Right lobe of liver (tissue), 4 donors: ENCODE measurements at regions not wholly inside any gene's neighbourhood (a gene's known extent, or its start where the extent isn't known, plus 50 kb on each side); places are given as distances from the start of the nearest gene placed in this dataset.

ENCODE experiments used
- POLR2A ChIP-seq: fragments of 450-650 bp; IDR thresholded peaks from one replicate; pipeline ENCODE4 v1.6.1; 2017; ENCODE audit warnings: antibody characterized with exemption, mild to moderate bottlenecking
- TF ChIP-seq, protein P1 (sequence below), 4 donors: fragments of 200-600 bp in 3 of 4; fragments of 450-650 bp in 1 of 4; IDR thresholded peaks; one replicate each; pipeline versions ENCODE4 v1.5.1 to v1.8.0; 2016 to 2022; ENCODE audit warnings: antibody characterized with exemption in 4 of 4, mild to moderate bottlenecking in 2 of 4
- donor health status: DM: no; HTN: no; CAD: no.
- donor health status: DM: no; HTN: no; CAD: no.
- donor health status: DM: no; HTN: yes; CAD: no.

DNA sequence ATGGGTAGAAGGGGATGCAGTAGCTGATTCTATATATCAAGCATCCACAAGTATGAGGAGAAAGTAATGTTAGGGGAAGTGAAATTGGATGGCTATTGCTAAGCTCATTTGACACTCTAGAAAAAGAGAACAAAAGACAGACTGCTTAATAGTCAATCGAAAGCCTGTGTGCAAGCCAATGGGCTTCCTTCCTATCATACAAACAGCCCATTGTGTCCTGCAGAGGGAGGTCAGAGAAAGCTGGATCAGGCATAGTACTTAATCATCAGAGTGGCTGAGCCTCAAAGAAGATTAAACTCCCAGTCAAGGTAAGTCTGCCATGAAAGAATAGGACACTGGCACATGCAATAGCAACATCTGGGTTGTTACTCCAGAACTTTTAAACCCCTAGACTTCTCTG, 50.9 kb upstream of the PGR start:
- no peak for TF ChIP-seq POLR2A
- TF ChIP-seq, protein P1, sequence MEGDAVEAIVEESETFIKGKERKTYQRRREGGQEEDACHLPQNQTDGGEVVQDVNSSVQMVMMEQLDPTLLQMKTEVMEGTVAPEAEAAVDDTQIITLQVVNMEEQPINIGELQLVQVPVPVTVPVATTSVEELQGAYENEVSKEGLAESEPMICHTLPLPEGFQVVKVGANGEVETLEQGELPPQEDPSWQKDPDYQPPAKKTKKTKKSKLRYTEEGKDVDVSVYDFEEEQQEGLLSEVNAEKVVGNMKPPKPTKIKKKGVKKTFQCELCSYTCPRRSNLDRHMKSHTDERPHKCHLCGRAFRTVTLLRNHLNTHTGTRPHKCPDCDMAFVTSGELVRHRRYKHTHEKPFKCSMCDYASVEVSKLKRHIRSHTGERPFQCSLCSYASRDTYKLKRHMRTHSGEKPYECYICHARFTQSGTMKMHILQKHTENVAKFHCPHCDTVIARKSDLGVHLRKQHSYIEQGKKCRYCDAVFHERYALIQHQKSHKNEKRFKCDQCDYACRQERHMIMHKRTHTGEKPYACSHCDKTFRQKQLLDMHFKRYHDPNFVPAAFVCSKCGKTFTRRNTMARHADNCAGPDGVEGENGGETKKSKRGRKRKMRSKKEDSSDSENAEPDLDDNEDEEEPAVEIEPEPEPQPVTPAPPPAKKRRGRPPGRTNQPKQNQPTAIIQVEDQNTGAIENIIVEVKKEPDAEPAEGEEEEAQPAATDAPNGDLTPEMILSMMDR (IDR thresholded peaks at IDR 0.05) = no peak
